ENCODE measurements at regions not wholly inside any gene's neighbourhood (a gene's known extent, or its start where the extent isn't known, plus 50 kb on each side); places are given as distances from the start of the nearest gene placed in this dataset.

DNA sequence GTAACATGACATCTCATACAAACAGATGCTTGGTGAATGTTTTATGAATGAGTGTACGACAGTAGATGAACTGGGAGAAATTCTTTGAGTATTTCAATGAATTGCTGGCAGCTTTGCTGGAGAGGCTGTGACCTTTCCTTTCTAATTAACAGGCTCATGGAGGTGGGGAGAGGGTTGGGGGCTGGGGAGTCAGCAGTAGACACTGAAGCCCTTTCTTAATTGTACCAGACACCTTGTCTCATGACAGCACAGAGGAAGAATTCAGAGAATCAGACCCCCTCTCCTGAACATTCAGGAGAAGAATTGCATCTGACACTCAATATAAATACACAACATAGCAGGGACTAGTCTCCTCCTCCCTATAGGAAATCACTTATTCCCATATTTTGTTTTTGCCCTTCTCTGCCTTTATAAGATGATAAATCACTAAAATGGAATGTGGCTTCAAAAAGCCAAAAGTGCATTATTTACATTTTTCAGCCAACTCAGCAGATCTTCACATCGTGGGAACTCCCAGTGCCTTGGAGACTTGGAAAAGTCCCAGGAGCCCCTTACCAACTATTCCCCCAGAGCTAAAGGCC, 66.2 kb upstream of the TPM1 start:
- H3K4me3 ChIP-seq: no peak overlapping the region
- intact Hi-C loops (cut with DNase I): no loop called here
- no peaks in the 10 kb centered on the region for H3K36me3 ChIP-seq
- no peaks in the 10 kb centered on the region for H3K9me3 ChIP-seq
- TF ChIP-seq POLR2AphosphoS5 (IDR thresholded peaks at IDR 0.05; ENCODE audit: insufficient read depth in 1 of 2, low read depth in 1 of 2) (no peak), POLR2A (IDR thresholded peaks at IDR 0.05) (no peak)
- TF ChIP-seq, protein P1, sequence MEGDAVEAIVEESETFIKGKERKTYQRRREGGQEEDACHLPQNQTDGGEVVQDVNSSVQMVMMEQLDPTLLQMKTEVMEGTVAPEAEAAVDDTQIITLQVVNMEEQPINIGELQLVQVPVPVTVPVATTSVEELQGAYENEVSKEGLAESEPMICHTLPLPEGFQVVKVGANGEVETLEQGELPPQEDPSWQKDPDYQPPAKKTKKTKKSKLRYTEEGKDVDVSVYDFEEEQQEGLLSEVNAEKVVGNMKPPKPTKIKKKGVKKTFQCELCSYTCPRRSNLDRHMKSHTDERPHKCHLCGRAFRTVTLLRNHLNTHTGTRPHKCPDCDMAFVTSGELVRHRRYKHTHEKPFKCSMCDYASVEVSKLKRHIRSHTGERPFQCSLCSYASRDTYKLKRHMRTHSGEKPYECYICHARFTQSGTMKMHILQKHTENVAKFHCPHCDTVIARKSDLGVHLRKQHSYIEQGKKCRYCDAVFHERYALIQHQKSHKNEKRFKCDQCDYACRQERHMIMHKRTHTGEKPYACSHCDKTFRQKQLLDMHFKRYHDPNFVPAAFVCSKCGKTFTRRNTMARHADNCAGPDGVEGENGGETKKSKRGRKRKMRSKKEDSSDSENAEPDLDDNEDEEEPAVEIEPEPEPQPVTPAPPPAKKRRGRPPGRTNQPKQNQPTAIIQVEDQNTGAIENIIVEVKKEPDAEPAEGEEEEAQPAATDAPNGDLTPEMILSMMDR (IDR thresholded peaks at IDR 0.05): no peak
- H3K27ac ChIP-seq: no peak overlapping the region
- no peaks in the 10 kb centered on the region for H3K4me1 ChIP-seq
- no peak for DNase-seq (ENCODE audit: extremely low spot score in 2 of 2)
- H3K27me3 ChIP-seq: no peaks in the 10 kb centered on the region

DNA sequence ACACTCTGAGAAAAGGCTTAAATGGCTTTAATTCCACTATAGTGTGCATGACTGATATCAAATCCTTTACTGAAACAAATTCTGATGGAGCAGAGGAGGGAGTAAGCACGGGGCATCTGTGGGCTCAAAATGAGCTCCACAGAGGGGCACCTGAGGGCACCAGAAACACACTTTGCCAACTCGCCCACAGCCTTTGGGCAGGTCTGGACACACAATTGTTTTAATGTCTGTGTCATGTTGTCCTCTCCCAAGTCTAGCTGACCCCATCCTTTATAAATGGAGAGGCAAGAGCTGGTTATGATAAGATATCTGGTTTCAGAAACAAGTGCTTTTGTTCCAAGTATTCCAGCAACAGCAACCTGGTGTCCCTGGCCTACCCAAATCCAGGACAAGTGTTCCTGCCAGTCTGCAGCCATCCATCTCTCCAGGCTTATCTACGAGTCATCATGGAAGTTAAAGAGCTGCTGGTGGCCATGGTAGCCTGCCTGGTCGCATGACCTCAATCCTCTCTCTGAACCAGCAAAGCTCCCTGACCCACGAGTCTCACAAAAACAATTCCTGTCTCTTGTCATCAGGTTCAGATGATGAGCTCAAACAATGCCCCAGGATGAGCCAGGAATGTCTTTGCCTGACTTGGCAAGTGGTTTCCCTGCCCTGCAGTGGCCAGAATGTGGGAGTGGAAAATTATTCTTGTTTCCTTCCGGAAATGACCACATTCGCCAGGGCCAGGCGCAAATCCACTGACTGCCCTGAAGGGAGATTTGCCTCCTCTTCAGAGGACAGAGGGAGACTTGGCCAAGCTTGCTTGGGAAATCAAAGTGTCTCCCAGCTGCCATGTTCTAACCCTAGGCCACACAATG, 64.4 kb upstream of the TPM1 start:
- TF ChIP-seq POLR2AphosphoS5 (IDR thresholded peaks at IDR 0.05; ENCODE audit: insufficient read depth in 1 of 2, low read depth in 1 of 2): no peak
- TF ChIP-seq, protein P1 (IDR thresholded peaks at IDR 0.05): no peak
- no peak for TF ChIP-seq POLR2A (IDR thresholded peaks at IDR 0.05)
- intact Hi-C loops (cut with DNase I): no loop called here
- no peaks in the 10 kb centered on the region for H3K9me3 ChIP-seq
- H3K4me3 ChIP-seq: no peak overlapping the region
- no peak overlapping the region for H3K27ac ChIP-seq
- H3K27me3 ChIP-seq: no peaks in the 10 kb centered on the region
- H3K4me1 ChIP-seq: no peaks in the 10 kb centered on the region
- no peaks in the 10 kb centered on the region for H3K36me3 ChIP-seq
- DNase-seq (ENCODE audit: extremely low spot score in 2 of 2): no peak

DNA sequence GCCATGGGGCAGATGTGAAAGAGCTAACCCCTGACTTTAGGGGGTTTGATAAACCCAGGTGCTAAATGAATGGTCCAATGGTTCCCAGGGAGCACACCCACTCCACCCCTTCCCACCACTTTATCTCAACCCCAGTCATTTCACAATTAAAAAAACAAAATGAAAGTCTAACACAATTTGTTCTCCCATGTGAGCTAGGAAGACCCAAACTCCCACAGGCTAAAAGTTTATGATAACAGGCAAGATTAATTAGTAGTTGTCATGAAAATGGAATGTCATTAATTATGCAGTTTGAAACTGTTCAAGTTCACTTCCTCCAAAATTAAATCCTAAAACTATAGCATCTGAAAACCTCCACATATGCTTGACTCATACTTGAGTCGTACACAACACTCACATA, 63.3 kb upstream of the TPM1 start:
- Histone ChIP-seq H3K36me3 (no peaks in the 10 kb centered on the region), H3K27ac (no peak overlapping the region), H3K4me3 (no peak overlapping the region), H3K27me3 (no peaks in the 10 kb centered on the region), H3K9me3 (no peaks in the 10 kb centered on the region), H3K4me1 (no peaks in the 10 kb centered on the region)
- TF ChIP-seq POLR2A (IDR thresholded peaks at IDR 0.05) (no peak), POLR2AphosphoS5 (IDR thresholded peaks at IDR 0.05; ENCODE audit: insufficient read depth in 1 of 2, low read depth in 1 of 2) (no peak)
- TF ChIP-seq, protein P1 (IDR thresholded peaks at IDR 0.05): no peak
- DNase-seq (ENCODE audit: extremely low spot score in 2 of 2): no peak
- intact Hi-C loops (cut with DNase I): no loop called here

DNA sequence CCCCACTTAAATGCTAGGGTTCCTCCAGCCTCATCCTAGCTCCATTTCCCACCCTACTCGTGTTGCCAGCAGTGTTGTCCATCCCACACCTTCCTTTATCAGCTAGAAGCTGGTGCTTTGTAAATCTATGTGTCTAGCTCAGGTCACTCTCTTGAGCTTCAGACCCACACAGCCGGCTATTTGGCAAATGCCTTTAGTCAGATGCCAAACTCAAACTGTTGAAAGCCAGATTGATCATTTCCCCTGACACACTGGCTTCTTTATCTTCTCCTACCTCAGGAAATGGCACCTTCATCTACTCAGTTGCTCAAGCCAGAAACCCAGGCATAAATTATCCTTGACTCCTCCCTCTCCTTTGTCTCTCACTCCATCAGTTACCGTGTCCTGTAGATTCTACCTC, 61.5 kb upstream of the TPM1 start:
- H3K36me3 ChIP-seq: no peaks in the 10 kb centered on the region
- H3K4me3 ChIP-seq: no peak overlapping the region
- no peaks in the 10 kb centered on the region for H3K9me3 ChIP-seq
- TF ChIP-seq POLR2AphosphoS5 (IDR thresholded peaks at IDR 0.05; ENCODE audit: insufficient read depth in 1 of 2, low read depth in 1 of 2) (no peak), POLR2A (IDR thresholded peaks at IDR 0.05) (no peak)
- TF ChIP-seq, protein P1 (IDR thresholded peaks at IDR 0.05): no peak
- H3K4me1 ChIP-seq: no peaks in the 10 kb centered on the region
- no peak for DNase-seq (ENCODE audit: extremely low spot score in 2 of 2)
- H3K27me3 ChIP-seq: no peaks in the 10 kb centered on the region
- H3K27ac ChIP-seq: no peak overlapping the region
- intact Hi-C loops (cut with DNase I): no loop called here

DNA sequence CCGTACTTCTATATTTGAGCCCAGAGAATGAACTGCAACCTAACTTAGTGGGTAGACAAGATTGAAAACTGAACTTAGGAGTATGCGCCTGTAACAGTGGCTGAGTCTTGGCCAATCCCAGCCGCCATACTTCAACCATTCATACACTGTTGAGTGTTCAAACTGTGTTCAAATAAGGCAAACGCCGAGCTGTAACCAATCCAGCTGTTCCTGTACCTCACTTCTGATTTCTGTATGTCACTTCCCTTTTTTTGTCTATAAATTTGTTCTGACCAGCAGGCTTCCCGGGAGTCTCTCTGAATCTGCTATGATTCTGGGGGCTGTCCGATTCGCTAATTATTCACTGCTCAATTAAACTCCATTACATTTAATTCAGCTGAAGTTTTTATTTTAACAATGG, 58.6 kb upstream of the TPM1 start:
- Histone ChIP-seq H3K27ac (no peak overlapping the region), H3K4me3 (no peak overlapping the region), H3K9me3 (no peaks in the 10 kb centered on the region), H3K36me3 (no peaks in the 10 kb centered on the region), H3K4me1 (no peaks in the 10 kb centered on the region), H3K27me3 (no peaks in the 10 kb centered on the region)
- intact Hi-C loops (cut with DNase I): no loop called here
- DNase-seq (ENCODE audit: extremely low spot score in 2 of 2): no peak
- TF ChIP-seq, protein P1 (IDR thresholded peaks at IDR 0.05): no peak
- TF ChIP-seq POLR2A (IDR thresholded peaks at IDR 0.05) (no peak), POLR2AphosphoS5 (IDR thresholded peaks at IDR 0.05; ENCODE audit: insufficient read depth in 1 of 2, low read depth in 1 of 2) (no peak)
